CD4-positive, alpha-beta T cell (primary cell): ENCODE measurements at regions not wholly inside any gene's neighbourhood (a gene's known extent, or its start where the extent isn't known, plus 50 kb on each side); places are given as distances from the start of the nearest gene placed in this dataset.

Experiments
- ATAC-seq: fragments of 200-7000 bp; cut with Tn5 transposase; one replicate; pipeline ENCODE4 v1.10.0; 2022; ENCODE audit warnings: mild to moderate bottlenecking; ENCODE audit not compliant: poor library complexity
- CTCF ChIA-PET: fragments of 350-600 bp; sonication (Branson Sonifier 250); formaldehyde crosslinking; loops from one replicate; lab custom pipeline; 2021; ENCODE audit warnings: antibody characterized with exemption, inconsistent platforms; lab: Charles Lee
- POLR2A ChIA-PET: fragments of 350-600 bp; sonication (Branson Sonifier 250); formaldehyde crosslinking; loops from one replicate; lab custom pipeline; 2021; ENCODE audit warnings: antibody characterized with exemption, inconsistent platforms; lab: Charles Lee
- DNase-seq, 14 experiments: peaks; one replicate each; pipeline ENCODE4 v3.0.0-alpha.2; 2013 to 2020; ENCODE audit warnings: mixed read lengths in 2 of 14
- H3K27ac ChIP-seq, 2 donors: one replicate each; pipeline versions ENCODE4 v1.5.1 to v1.7.0; 2013; ENCODE audit warnings: low read length in 2 of 2, low read depth in 1 of 2, mild to moderate bottlenecking in 1 of 2
- H3K27me3 ChIP-seq, 2 experiments: 1 replicate in 1 of 2; 2 replicates in 1 of 2; pipeline versions ENCODE4 v1.6.1 to v1.7.0; 2013; ENCODE audit warnings: low read length in 2 of 2, control low read depth in 1 of 2, mild to moderate bottlenecking in 1 of 2, moderate library complexity in 1 of 2; ENCODE audit not compliant: insufficient read depth in 2 of 2, control insufficient read depth in 1 of 2
- H3K36me3 ChIP-seq: one replicate; pipeline ENCODE4 v1.6.1; 2013; ENCODE audit warnings: low read length, control low read depth; ENCODE audit not compliant: insufficient read depth
- H3K4me1 ChIP-seq: one replicate; pipeline ENCODE4 v1.6.1; 2013; ENCODE audit warnings: low read length, control low read depth; ENCODE audit not compliant: insufficient read depth
- H3K4me3 ChIP-seq: one replicate; pipeline ENCODE4 v1.5.1; 2013; ENCODE audit warnings: mild to moderate bottlenecking, low read length, moderate library complexity
- H3K9me3 ChIP-seq, 2 experiments: 1 replicate in 1 of 2; 2 replicates in 1 of 2; pipeline versions ENCODE4 v1.6.1 to v1.7.0; 2013; ENCODE audit warnings: low read length in 2 of 2, mild to moderate bottlenecking in 2 of 2, control low read depth in 1 of 2, moderate library complexity in 1 of 2; ENCODE audit not compliant: control insufficient read depth in 1 of 2, insufficient read depth in 1 of 2
- H3K27ac Mint-ChIP-seq: one replicate; pipeline ENCODE4 v1.8.0; 2020; ENCODE audit warnings: mixed read lengths
- H3K27me3 Mint-ChIP-seq: one replicate; pipeline ENCODE4 v1.8.0; 2021; ENCODE audit warnings: mixed read lengths
- H3K36me3 Mint-ChIP-seq: one replicate; pipeline ENCODE4 v1.8.0; 2021; ENCODE audit warnings: low read depth, mixed read lengths
- H3K4me1 Mint-ChIP-seq: one replicate; pipeline ENCODE4 v1.8.0; 2021; ENCODE audit warnings: low read depth, mixed read lengths
- H3K4me3 Mint-ChIP-seq: one replicate; pipeline ENCODE4 v1.8.0; 2020; ENCODE audit warnings: mild to moderate bottlenecking, mixed read lengths
- H3K9me3 Mint-ChIP-seq: one replicate; pipeline ENCODE4 v1.8.0; 2020; ENCODE audit warnings: mixed read lengths
- intact Hi-C, 2 experiments: fragments of 100-400 bp; cut with DNase I in 1 of 2; cut with micrococcal nuclease in 1 of 2; formaldehyde crosslinking; loops; one replicate each; pipeline versions ENCODE4 v1.15.1 to v1.9.0; 2023 to 2025; cut with DNase I, micrococcal nuclease
- TF ChIP-seq, protein P1 (sequence below): fragments of 200-600 bp; IDR thresholded peaks from one replicate; pipeline ENCODE4 v1.8.0; 2022; ENCODE audit warnings: antibody characterized with exemption, mild to moderate bottlenecking

DNA sequence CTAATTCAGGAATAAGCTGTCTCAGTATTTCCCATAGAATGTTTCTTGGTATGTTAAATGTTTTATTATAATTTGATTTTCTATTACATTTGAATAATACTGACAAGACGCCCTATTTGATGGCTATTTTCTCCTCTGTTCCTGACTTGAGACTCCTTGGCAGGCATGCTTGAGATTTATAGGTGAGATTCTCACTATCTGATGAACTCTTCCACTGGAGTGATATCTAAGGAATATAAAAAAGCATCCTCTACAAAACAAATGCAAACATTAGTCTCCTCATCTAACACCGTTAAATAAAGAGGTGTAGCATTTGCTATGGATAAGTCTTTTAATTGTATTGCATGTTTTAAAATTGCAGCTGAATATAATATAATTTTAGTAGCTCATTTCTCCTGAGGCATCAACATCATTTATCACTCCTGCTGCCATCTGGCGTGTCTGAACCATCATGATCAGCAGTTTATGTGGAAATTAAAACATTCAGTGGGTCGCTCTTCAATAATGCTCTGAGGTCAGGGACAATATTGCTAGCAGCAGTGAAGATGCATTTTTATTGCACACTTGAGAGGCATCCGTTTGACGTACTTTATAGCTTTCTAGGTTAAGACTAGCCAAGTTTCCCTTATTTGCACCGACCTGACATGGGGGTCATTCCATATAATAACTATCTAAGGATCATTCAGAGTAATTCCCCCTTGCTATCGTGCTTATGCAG, 210.4 kb upstream of the GALNTL6 start:
- no peaks in the 10 kb centered on the region for H3K4me1 ChIP-seq
- no peaks in the 10 kb centered on the region for H3K36me3 Mint-ChIP-seq
- ATAC-seq (no peak), DNase-seq (no peak)
- TF ChIP-seq, protein P1, sequence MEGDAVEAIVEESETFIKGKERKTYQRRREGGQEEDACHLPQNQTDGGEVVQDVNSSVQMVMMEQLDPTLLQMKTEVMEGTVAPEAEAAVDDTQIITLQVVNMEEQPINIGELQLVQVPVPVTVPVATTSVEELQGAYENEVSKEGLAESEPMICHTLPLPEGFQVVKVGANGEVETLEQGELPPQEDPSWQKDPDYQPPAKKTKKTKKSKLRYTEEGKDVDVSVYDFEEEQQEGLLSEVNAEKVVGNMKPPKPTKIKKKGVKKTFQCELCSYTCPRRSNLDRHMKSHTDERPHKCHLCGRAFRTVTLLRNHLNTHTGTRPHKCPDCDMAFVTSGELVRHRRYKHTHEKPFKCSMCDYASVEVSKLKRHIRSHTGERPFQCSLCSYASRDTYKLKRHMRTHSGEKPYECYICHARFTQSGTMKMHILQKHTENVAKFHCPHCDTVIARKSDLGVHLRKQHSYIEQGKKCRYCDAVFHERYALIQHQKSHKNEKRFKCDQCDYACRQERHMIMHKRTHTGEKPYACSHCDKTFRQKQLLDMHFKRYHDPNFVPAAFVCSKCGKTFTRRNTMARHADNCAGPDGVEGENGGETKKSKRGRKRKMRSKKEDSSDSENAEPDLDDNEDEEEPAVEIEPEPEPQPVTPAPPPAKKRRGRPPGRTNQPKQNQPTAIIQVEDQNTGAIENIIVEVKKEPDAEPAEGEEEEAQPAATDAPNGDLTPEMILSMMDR, result no peak
- intact Hi-C loops, result no loop called here
- H3K9me3 ChIP-seq, result peaks cover 0 to 4% of the 10 kb centered on the region in 2 experiments
- no peaks in the 10 kb centered on the region for H3K27me3 Mint-ChIP-seq
- H3K4me3 ChIP-seq, result no peak overlapping the region
- no peak overlapping the region for H3K27ac Mint-ChIP-seq
- no peaks in the 10 kb centered on the region for H3K27me3 ChIP-seq
- H3K36me3 ChIP-seq, result no peaks in the 10 kb centered on the region
- peaks cover 16% of the 10 kb centered on the region for H3K9me3 Mint-ChIP-seq
- CTCF ChIA-PET, result no interaction called here
- POLR2A ChIA-PET, result no interaction called here
- no peaks in the 10 kb centered on the region for H3K4me1 Mint-ChIP-seq
- H3K27ac ChIP-seq, result no peak overlapping the region
- H3K4me3 Mint-ChIP-seq, result no peak overlapping the region

DNA sequence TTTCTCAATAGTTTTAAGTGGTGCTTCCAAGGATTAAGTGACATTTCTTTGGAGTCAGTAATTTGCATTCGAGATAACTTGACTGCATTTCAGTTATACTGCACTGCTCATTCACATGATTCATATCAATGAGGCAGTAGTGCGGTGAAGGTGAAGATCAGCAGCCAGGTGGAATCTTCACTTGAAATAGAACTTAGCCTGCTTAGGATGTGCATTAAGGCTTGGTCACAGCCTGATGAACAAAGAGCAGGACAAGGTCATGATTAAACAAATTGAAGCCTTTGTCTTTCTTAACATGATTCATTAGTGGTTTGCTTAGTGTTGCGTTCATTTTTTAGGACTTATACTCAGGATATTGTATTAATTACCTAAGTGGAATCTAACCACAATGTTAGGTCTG, 212.1 kb upstream of the GALNTL6 start:
- TF ChIP-seq, protein P1, result no peak
- Mint-ChIP-seq H3K4me3 (no peak overlapping the region), H3K27me3 (no peaks in the 10 kb centered on the region), H3K4me1 (no peaks in the 10 kb centered on the region), H3K9me3 (peaks cover 14% of the 10 kb centered on the region), H3K27ac (no peak overlapping the region), H3K36me3 (no peaks in the 10 kb centered on the region)
- DNase-seq, result no peak
- intact Hi-C loops, result no loop called here
- Histone ChIP-seq H3K9me3 (no peaks in the 10 kb centered on the region), H3K36me3 (no peaks in the 10 kb centered on the region), H3K4me3 (no peak overlapping the region), H3K27ac (no peak overlapping the region), H3K4me1 (no peaks in the 10 kb centered on the region), H3K27me3 (no peaks in the 10 kb centered on the region)
- ChIA-PET POLR2A (no interaction called here), CTCF (no interaction called here)
- no peak for ATAC-seq

DNA sequence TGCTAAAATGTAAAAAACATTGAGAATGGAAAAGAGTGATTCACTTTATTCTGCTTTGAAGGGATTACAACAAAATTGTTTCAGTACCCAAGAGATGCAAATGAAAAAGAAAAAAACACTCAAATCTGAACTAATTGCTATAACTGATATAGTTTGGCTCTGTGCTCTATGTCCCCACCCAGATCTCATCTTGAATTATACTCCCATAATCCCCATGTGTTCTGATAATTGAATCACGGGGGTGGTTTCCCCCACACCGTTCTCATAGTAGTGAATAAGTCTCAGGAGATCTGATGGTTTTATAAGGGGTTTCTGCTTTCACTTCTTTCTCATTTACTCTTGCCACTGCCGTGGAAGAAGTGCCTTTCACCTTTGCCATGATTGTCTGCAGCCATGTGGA, 213.6 kb upstream of the GALNTL6 start:
- no peaks in the 10 kb centered on the region for H3K27me3 Mint-ChIP-seq
- H3K4me3 Mint-ChIP-seq, result no peak overlapping the region
- no peak overlapping the region for H3K27ac ChIP-seq
- intact Hi-C loops, result no loop called here
- ChIA-PET POLR2A (no interaction called here), CTCF (no interaction called here)
- no peak for ATAC-seq
- no peak overlapping the region for H3K4me3 ChIP-seq
- no peaks in the 10 kb centered on the region for H3K27me3 ChIP-seq
- H3K36me3 ChIP-seq, result no peaks in the 10 kb centered on the region
- no peaks in the 10 kb centered on the region for H3K36me3 Mint-ChIP-seq
- TF ChIP-seq, protein P1, result no peak
- H3K9me3 Mint-ChIP-seq, result peaks cover 10% of the 10 kb centered on the region
- no peak overlapping the region for H3K27ac Mint-ChIP-seq
- DNase-seq, result no peak
- H3K4me1 Mint-ChIP-seq, result no peaks in the 10 kb centered on the region
- no peaks in the 10 kb centered on the region for H3K4me1 ChIP-seq
- peaks cover 0 to 4% of the 10 kb centered on the region in 2 experiments for H3K9me3 ChIP-seq
